SK-N-SH (cell line): ENCODE measurements at regions not wholly inside any gene's neighbourhood (a gene's known extent, or its start where the extent isn't known, plus 50 kb on each side); places are given as distances from the start of the nearest gene placed in this dataset.

Source experiments
- CTCF ChIA-PET: fragments of 300-600, 350-600 bp; formaldehyde crosslinking; extraction: SDS; loops from one replicate; lab custom pipeline; 2021; lab: Yijun Ruan, JAX
- POLR2A ChIA-PET: fragments of 350-600 bp; sonication (Branson Sonifier 250); formaldehyde crosslinking; extraction: SDS; loops from one replicate; lab custom pipeline; 2020; ENCODE audit warnings: antibody characterized with exemption, inconsistent platforms; lab: Yijun Ruan, JAX
- DNase-seq: peaks from one replicate; pipeline ENCODE4 v3.0.0; 2012
- H2AFZ ChIP-seq: fragments of 200-600 bp; sonication (generic); 2 replicates; pipeline ENCODE4 v1.8.1; 2016; ENCODE audit warnings: antibody characterized with exemption, mild to moderate bottlenecking, low read depth
- H3F3A ChIP-seq: fragments of 200-600 bp; sonication (generic); replicated peaks from 2 replicates; pipeline ENCODE3; 2016; ENCODE audit warnings: antibody characterized with exemption, mild to moderate bottlenecking; ENCODE audit not compliant: insufficient read depth
- H3K27ac ChIP-seq, 2 experiments: fragments of 200-500 bp in 1 of 2; fragments of 200-600 bp in 1 of 2; sonication (Bioruptor generic) in 1 of 2; sonication (generic), shearing (Covaris generic) in 1 of 2; 2 replicates each; pipeline versions ENCODE4 v1.5.1 to v1.6.1; 2014 to 2016; ENCODE audit warnings: low read depth in 2 of 2, inconsistent platforms in 1 of 2, low read length in 1 of 2, mild to moderate bottlenecking in 1 of 2, mixed read lengths in 1 of 2
- H3K27me3 ChIP-seq: fragments of 200-600 bp; sonication (generic), shearing (Covaris generic); 2 replicates; pipeline ENCODE4 v1.6.1; 2016; ENCODE audit warnings: mixed run types; ENCODE audit not compliant: insufficient read depth
- H3K36me3 ChIP-seq, 2 experiments: fragments of 200-500 bp in 1 of 2; fragments of 200-600 bp in 1 of 2; sonication (Bioruptor generic) in 1 of 2; sonication (generic) in 1 of 2; replicated peaks in 1 of 2; 2 replicates each; pipeline versions ENCODE3 to v1.5.1; 2014 to 2016; ENCODE audit warnings: low read length in 1 of 2, mild to moderate bottlenecking in 1 of 2; ENCODE audit not compliant: insufficient read depth in 2 of 2, control insufficient read depth in 1 of 2
- H3K4me1 ChIP-seq, 2 experiments: fragments of 200-500 bp in 1 of 2; fragments of 200-600 bp in 1 of 2; sonication (Bioruptor generic) in 1 of 2; sonication (generic), shearing (Covaris generic) in 1 of 2; 2 replicates each; pipeline versions ENCODE4 v1.5.1 to v1.6.1; 2014 to 2016; ENCODE audit warnings: low read depth in 1 of 2, low read length in 1 of 2, mixed run types in 1 of 2; ENCODE audit not compliant: insufficient read depth in 2 of 2, control insufficient read depth in 1 of 2
- H3K4me2 ChIP-seq: fragments of 200-600 bp; sonication (generic), shearing (Covaris generic); 2 replicates; pipeline ENCODE4 v1.6.1; 2017; ENCODE audit warnings: mixed run types
- H3K4me3 ChIP-seq, 2 experiments: fragments of 200-500 bp in 1 of 2; fragments of 200-600 bp in 1 of 2; sonication (Bioruptor generic) in 1 of 2; sonication (generic), shearing (Covaris generic) in 1 of 2; 2 replicates each; pipeline versions ENCODE4 v1.5.1 to v1.8.1; 2014 to 2016; ENCODE audit warnings: low read depth in 2 of 2, inconsistent platforms in 1 of 2, low read length in 1 of 2, mild to moderate bottlenecking in 1 of 2, mixed read lengths in 1 of 2, moderate library complexity in 1 of 2
- H3K79me2 ChIP-seq: fragments of 200-600 bp; sonication (generic); 2 replicates; pipeline ENCODE4 v1.8.1; 2017; ENCODE audit warnings: mild to moderate bottlenecking; ENCODE audit not compliant: insufficient read depth
- H3K9ac ChIP-seq: fragments of 200-600 bp; sonication (generic); 2 replicates; pipeline ENCODE4 v1.6.1; 2017; ENCODE audit warnings: mixed run types
- H3K9me2 ChIP-seq: fragments of 200-600 bp; sonication (generic); 2 replicates; pipeline ENCODE4 v1.6.1; 2017; ENCODE audit warnings: mixed run types
- H3K9me3 ChIP-seq: fragments of 200-600 bp; sonication (generic); 2 replicates; pipeline ENCODE4 v1.6.1; 2017; ENCODE audit warnings: mixed run types, mild to moderate bottlenecking, moderate library complexity
- H4K20me1 ChIP-seq: fragments of 200-600 bp; sonication (generic); 2 replicates; pipeline ENCODE4 v1.6.1; 2017; ENCODE audit warnings: mild to moderate bottlenecking, mixed run types; ENCODE audit not compliant: insufficient read depth
- CTCF ChIP-seq: fragments of 200-600 bp; sonication (generic); IDR thresholded peaks from 2 replicates; pipeline ENCODE4 v1.6.1; 2017; ENCODE audit warnings: antibody characterized with exemption, mild to moderate bottlenecking, moderate library complexity
- EZH2phosphoT487 ChIP-seq: fragments of 200-600 bp; sonication (generic); IDR thresholded peaks from 2 replicates; pipeline ENCODE4 v1.6.1; 2017; ENCODE audit warnings: low read depth, mixed run types, mild to moderate bottlenecking, antibody characterized with exemption, moderate library complexity, borderline replicate concordance
- FOSL2 ChIP-seq: IDR thresholded peaks from 2 replicates; pipeline ENCODE4 v1.4.0; 2012; ENCODE audit warnings: low read depth, mild to moderate bottlenecking, moderate library complexity, borderline replicate concordance
- GATA2 ChIP-seq: sonication (generic); formaldehyde crosslinking; IDR thresholded peaks from 2 replicates; pipeline ENCODE4 v1.5.0; 2020; ENCODE audit warnings: mild to moderate bottlenecking, missing genetic modification reagents
- JUND ChIP-seq: IDR thresholded peaks from 2 replicates; pipeline ENCODE4 v1.4.0; 2012
- MEF2A ChIP-seq: IDR thresholded peaks from 2 replicates; pipeline ENCODE4 v1.4.0; 2012; ENCODE audit warnings: low read depth, borderline replicate concordance
- PBX3 ChIP-seq: IDR thresholded peaks from 2 replicates; pipeline ENCODE4; 2012
- RAD21 ChIP-seq: IDR thresholded peaks from 2 replicates; pipeline ENCODE4 v1.6.1; 2012; ENCODE audit warnings: mild to moderate bottlenecking, low read length
- RCOR1 ChIP-seq: fragments of 150-350 bp; IDR thresholded peaks from 2 replicates; pipeline ENCODE4 v1.6.1; 2017; ENCODE audit warnings: antibody characterized with exemption, low read length
- REST ChIP-seq: IDR thresholded peaks from 2 replicates; pipeline ENCODE4 v1.6.1; 2012; ENCODE audit warnings: mild to moderate bottlenecking, low read depth, low read length, moderate library complexity
- RXRA ChIP-seq: IDR thresholded peaks from 2 replicates; pipeline ENCODE4 v1.4.0; 2012; ENCODE audit warnings: low read depth, mild to moderate bottlenecking, borderline replicate concordance
- SIN3A ChIP-seq: IDR thresholded peaks from 2 replicates; pipeline ENCODE4 v1.6.1; 2012; ENCODE audit warnings: low read depth, mild to moderate bottlenecking, low read length, moderate library complexity, borderline replicate concordance
- SMC3 ChIP-seq: IDR thresholded peaks from 2 replicates; pipeline ENCODE4 v1.6.1; 2012; ENCODE audit warnings: low read depth, low read length, improper control_type of control experiment
- TAF1 ChIP-seq: IDR thresholded peaks from 2 replicates; pipeline ENCODE4 v1.6.1; 2012; ENCODE audit warnings: low read depth, mild to moderate bottlenecking, low read length, moderate library complexity, borderline replicate concordance
- TCF12 ChIP-seq: IDR thresholded peaks from 2 replicates; pipeline ENCODE4 v1.4.0; 2012
- USF1 ChIP-seq: IDR thresholded peaks from 2 replicates; pipeline ENCODE4 v1.4.0; 2012; ENCODE audit warnings: low read depth, borderline replicate concordance
- YY1 ChIP-seq: IDR thresholded peaks from 2 replicates; pipeline ENCODE4 v1.4.0; 2012; ENCODE audit warnings: low read depth, mild to moderate bottlenecking
- WGBS: methylation state at CpG from one replicate; pipeline ENCODE4 v1.1.6; 2017; ENCODE audit warnings: low lambda C conversion rate; 5-methylcytosine and 5-hydroxymethylcytosine counted together

- no peak for TF ChIP-seq CTCF
- no peak for TF ChIP-seq TCF12
- TF ChIP-seq GATA2 (CRISPR knock-in tag) = no peak
- no peak for TF ChIP-seq YY1
- TF ChIP-seq USF1 = no peak
- TF ChIP-seq RAD21 = no peak
- no peak for TF ChIP-seq RCOR1
- TF ChIP-seq JUND = no peak
- TF ChIP-seq RXRA = no peak
- no peak for TF ChIP-seq SIN3A
- no peak for TF ChIP-seq EZH2phosphoT487
- TF ChIP-seq TAF1 = no peak
- no peak for TF ChIP-seq PBX3
- no peak for TF ChIP-seq FOSL2
Observed at GRCh38 chr2:39512434-39512935, 75.4 kb upstream of the MAP4K3 start (continued).

- TF ChIP-seq SMC3 (no peak), TAF1 (no peak), REST (no peak), YY1 (no peak), MEF2A (no peak)
- DNase-seq = no peak
- POLR2A ChIA-PET = no interaction called here
- peak overlapping the region; percentile 62; the same call in 1 of the 2 replicates for H2AFZ ChIP-seq
- peak overlapping the region in 1 of 2 experiments; percentile 60; a peak in 2 of 4 replicates for H3K27ac ChIP-seq
- no peaks in the 10 kb centered on the region for H3K9me2 ChIP-seq
- CTCF ChIA-PET = interaction anchor here (0.6 to 1.8 kb wide), 8 partner anchors 11 to 217 kb away, joined by 3 to 5 read pairs (median 3); no protein-coding TSS in a partner anchor
- no peak overlapping the region for H3K4me3 ChIP-seq
- no peaks in the 10 kb centered on the region for H3K27me3 ChIP-seq
- peak overlapping the region; percentile 10; the same call in 1 of the 2 replicates for H3K4me2 ChIP-seq
- no peaks in the 10 kb centered on the region for H4K20me1 ChIP-seq
- WGBS = 96% methylated on average over 6 of the region's 6 CpGs
- H3K79me2 ChIP-seq = no peaks in the 10 kb centered on the region
- no peaks in the 10 kb centered on the region for H3F3A ChIP-seq
- peaks cover 17 to 32% of the 10 kb centered on the region in 2 experiments for H3K4me1 ChIP-seq
- no peaks in the 10 kb centered on the region for H3K36me3 ChIP-seq
- no peaks in the 10 kb centered on the region for H3K9me3 ChIP-seq
- H3K9ac ChIP-seq = peak overlapping the region; percentile 23; the same call in 1 of the 2 replicates
Observed at GRCh38 chr2:39512941-39513340, 75.9 kb upstream of the MAP4K3 start.
